ENCODE measurements at regions not wholly inside any gene's neighbourhood (a gene's known extent, or its start where the extent isn't known, plus 50 kb on each side); places are given as distances from the start of the nearest gene placed in this dataset.

DNA sequence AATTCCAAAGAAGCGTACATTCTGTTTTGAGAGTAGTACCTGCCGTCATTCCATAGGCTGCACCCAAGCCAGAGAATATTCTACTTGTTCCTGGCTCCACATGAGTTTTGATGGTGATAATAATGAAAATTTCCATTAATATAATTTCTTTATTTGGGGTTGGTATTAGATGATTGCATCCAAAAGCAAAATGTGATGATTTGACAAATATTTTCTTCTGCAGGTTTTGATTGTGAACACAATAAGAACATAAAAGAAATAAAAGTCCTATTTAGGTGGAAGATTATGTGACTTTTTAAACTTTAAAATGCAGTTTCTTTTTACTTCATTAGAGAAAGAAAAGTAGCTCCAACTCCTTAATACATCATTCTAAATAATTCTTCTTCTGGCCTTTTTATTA, 284.8 kb upstream of the FMN2 start:
- TF ChIP-seq, protein P1, sequence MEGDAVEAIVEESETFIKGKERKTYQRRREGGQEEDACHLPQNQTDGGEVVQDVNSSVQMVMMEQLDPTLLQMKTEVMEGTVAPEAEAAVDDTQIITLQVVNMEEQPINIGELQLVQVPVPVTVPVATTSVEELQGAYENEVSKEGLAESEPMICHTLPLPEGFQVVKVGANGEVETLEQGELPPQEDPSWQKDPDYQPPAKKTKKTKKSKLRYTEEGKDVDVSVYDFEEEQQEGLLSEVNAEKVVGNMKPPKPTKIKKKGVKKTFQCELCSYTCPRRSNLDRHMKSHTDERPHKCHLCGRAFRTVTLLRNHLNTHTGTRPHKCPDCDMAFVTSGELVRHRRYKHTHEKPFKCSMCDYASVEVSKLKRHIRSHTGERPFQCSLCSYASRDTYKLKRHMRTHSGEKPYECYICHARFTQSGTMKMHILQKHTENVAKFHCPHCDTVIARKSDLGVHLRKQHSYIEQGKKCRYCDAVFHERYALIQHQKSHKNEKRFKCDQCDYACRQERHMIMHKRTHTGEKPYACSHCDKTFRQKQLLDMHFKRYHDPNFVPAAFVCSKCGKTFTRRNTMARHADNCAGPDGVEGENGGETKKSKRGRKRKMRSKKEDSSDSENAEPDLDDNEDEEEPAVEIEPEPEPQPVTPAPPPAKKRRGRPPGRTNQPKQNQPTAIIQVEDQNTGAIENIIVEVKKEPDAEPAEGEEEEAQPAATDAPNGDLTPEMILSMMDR (IDR thresholded peaks at IDR 0.05): no peak
- H3K36me3 Mint-ChIP-seq (ENCODE audit: low read depth): peaks cover 6% of the 10 kb centered on the region
- H3K27me3 Mint-ChIP-seq (ENCODE audit: low read depth, poor library complexity): no peaks in the 10 kb centered on the region
- H3K4me1 Mint-ChIP-seq: peaks cover 75% of the 10 kb centered on the region
- no peak overlapping the region for H3K27ac Mint-ChIP-seq
- DNase-seq: no peak
- no peak overlapping the region for H3K4me3 Mint-ChIP-seq
- H3K9me3 Mint-ChIP-seq: no peaks in the 10 kb centered on the region

DNA sequence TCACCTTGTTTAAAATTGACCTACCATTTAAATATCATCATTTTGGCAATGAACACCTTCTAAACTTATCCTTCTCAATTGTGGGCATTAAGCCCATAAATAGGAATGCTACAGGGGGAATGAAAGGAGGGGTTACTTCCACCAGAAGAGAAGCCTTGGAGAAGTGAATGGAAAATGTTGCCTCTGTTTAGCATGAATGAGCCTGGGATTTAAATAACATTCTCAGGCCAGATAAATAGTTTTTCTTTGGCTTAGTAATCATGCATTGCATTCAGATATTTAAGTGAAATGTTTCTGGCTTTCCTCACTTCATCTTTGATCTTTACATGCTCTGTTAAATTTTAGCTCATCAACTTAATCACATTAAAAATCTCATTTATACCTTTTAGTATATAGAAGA, 284.3 kb upstream of the FMN2 start:
- H3K27me3 Mint-ChIP-seq (ENCODE audit: low read depth, poor library complexity): no peaks in the 10 kb centered on the region
- TF ChIP-seq, protein P1 (IDR thresholded peaks at IDR 0.05): no peak
- DNase-seq: no peak
- H3K9me3 Mint-ChIP-seq: no peaks in the 10 kb centered on the region
- H3K4me3 Mint-ChIP-seq: no peak overlapping the region
- peaks cover 75% of the 10 kb centered on the region for H3K4me1 Mint-ChIP-seq
- H3K36me3 Mint-ChIP-seq (ENCODE audit: low read depth): peaks cover 6% of the 10 kb centered on the region
- H3K27ac Mint-ChIP-seq: no peak overlapping the region

GRCh38 chr1:239810061-239810481, 281.6 kb upstream of the FMN2 start:
- Mint-ChIP-seq H3K27me3 (ENCODE audit: low read depth, poor library complexity) (no peaks in the 10 kb centered on the region), H3K4me1 (peaks cover 62% of the 10 kb centered on the region), H3K27ac (peak overlapping the region; percentile 81), H3K36me3 (ENCODE audit: low read depth) (no peaks in the 10 kb centered on the region), H3K9me3 (no peaks in the 10 kb centered on the region), H3K4me3 (no peak overlapping the region)
- peak; percentile 7 for DNase-seq
- TF ChIP-seq, protein P1 (IDR thresholded peaks at IDR 0.05): no peak

DNA sequence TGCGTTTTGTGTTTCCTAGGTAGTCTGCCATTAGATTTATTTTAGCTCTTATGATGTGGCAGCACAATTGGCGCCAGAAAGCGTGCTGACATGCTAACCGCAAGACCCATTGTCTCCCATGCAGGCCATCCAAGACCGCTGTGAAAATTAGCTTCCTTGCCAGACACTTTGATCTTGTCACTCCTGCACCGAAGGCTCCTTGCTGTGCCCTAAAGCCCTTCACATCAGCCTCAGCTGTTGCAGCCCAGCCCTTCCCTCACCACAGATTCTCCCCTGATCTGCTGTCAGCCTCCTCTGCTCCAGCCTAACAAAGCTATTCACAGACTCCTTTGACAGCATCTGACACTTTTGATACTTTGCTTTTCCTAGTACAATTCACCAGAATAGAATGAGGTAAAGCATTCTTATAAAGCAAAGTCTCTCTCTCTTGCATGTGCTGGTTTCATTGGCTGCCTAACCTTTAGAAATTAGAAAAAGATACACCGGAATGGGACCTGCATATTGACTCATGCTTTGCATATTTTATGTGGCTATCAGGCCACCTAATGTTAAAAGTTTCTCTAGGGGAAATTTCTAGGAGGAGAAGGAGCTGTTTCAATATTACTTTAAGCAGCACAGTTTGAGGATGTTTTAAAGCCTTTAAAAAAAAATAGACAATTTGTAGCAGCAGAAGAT, 280.3 kb upstream of the FMN2 start:
- Mint-ChIP-seq H3K27ac (peak overlapping the region; percentile 90), H3K27me3 (ENCODE audit: low read depth, poor library complexity) (no peaks in the 10 kb centered on the region), H3K4me3 (peak overlapping the region; percentile 10), H3K4me1 (peaks cover 62% of the 10 kb centered on the region), H3K9me3 (no peaks in the 10 kb centered on the region), H3K36me3 (ENCODE audit: low read depth) (no peaks in the 10 kb centered on the region)
- TF ChIP-seq, protein P1 (IDR thresholded peaks at IDR 0.05): no peak
- DNase-seq: peak; percentile 15

DNA sequence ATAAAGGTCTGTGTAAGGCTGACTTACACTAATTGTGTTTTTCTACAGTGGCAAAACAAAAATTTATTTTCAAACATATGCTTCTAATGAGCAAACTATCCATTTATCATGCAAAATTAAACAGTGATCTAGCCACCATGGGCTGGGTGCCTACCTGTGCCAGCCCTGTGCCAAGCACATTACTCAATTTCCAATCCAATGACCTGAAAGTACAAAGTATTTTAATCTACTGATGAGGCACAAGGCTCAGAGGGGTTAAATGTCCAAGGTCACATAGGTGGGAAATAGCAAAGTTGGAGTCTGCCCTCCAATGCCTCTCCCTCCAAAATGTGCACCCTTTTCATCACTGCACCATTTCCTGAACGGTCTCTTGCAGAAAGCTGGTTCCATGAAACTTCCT, 279.1 kb upstream of the FMN2 start:
- no peaks in the 10 kb centered on the region for H3K27me3 Mint-ChIP-seq (ENCODE audit: low read depth, poor library complexity)
- TF ChIP-seq, protein P1 (IDR thresholded peaks at IDR 0.05): no peak
- H3K4me3 Mint-ChIP-seq: no peak overlapping the region
- no peak overlapping the region for H3K27ac Mint-ChIP-seq
- no peaks in the 10 kb centered on the region for H3K9me3 Mint-ChIP-seq
- no peaks in the 10 kb centered on the region for H3K36me3 Mint-ChIP-seq (ENCODE audit: low read depth)
- H3K4me1 Mint-ChIP-seq: peaks cover 55% of the 10 kb centered on the region
- no peak for DNase-seq

- TF ChIP-seq, protein P1 (IDR thresholded peaks at IDR 0.05): no peak
- H3K9me3 Mint-ChIP-seq: no peaks in the 10 kb centered on the region
- peaks cover 5% of the 10 kb centered on the region for H3K27me3 Mint-ChIP-seq (ENCODE audit: low read depth, poor library complexity)
- H3K4me3 Mint-ChIP-seq: no peak overlapping the region
- DNase-seq: no peak
- peaks cover 42% of the 10 kb centered on the region for H3K4me1 Mint-ChIP-seq
- H3K36me3 Mint-ChIP-seq (ENCODE audit: low read depth): no peaks in the 10 kb centered on the region
- H3K27ac Mint-ChIP-seq: no peak overlapping the region
Measured at GRCh38 chr1:239814306-239814881, 277.3 kb upstream of the FMN2 start.

Data from nephron progenitor cell (in vitro differentiated cells).